Transverse colon (tissue), 4 donors: ENCODE measurements at regions not wholly inside any gene's neighbourhood (a gene's known extent, or its start where the extent isn't known, plus 50 kb on each side); places are given as distances from the start of the nearest gene placed in this dataset.

Experiments
- CTCF ChIP-seq, 5 experiments: fragments of 200-600 bp in 3 of 5; fragments of 450-650 bp in 2 of 5; sonication (generic) in 3 of 5; IDR thresholded peaks; 1 replicate in 2 of 5; 2 replicates in 3 of 5; pipeline ENCODE4 v1.5.1; 2016 to 2017; ENCODE audit warnings: antibody characterized with exemption in 5 of 5, inconsistent platforms in 3 of 5, mild to moderate bottlenecking in 2 of 5, moderate library complexity in 1 of 5
- POLR2AphosphoS5 ChIP-seq, 3 donors: sonication (generic); formaldehyde crosslinking; IDR thresholded peaks; one replicate each; pipeline ENCODE4 v1.6.1; 2016; ENCODE audit warnings: antibody characterized with exemption in 3 of 3

- TF ChIP-seq POLR2AphosphoS5 (IDR thresholded peaks at IDR 0.05): no peak
- no peak for TF ChIP-seq CTCF (IDR thresholded peaks at IDR 0.05)
Observed at GRCh38 chr3:25339225-25339624, 88.8 kb upstream of the RARB start.
